GM12878 (cell line): ENCODE measurements at regions not wholly inside any gene's neighbourhood (a gene's known extent, or its start where the extent isn't known, plus 50 kb on each side); places are given as distances from the start of the nearest gene placed in this dataset.

ENCODE experiments used
- ATAC-seq: fragments of 200-7000 bp; cut with Tn5 transposase; 3 replicates; pipeline ENCODE4 v1.9.1; 2020; ENCODE audit warnings: mild to moderate bottlenecking, moderate library complexity
- BruUV-seq: library from RNA; stranded (reverse); fragments of 400-500 nt; replicated peaks from 2 replicates; lab custom pipeline; 2021; lab: Mats Ljungman, UMichigan
- CTCF ChIA-PET: fragments of 300-600 bp; sonication (Branson Sonifier 250); formaldehyde crosslinking; extraction: SDS; loops from one replicate; lab custom pipeline; 2021; ENCODE audit warnings: inconsistent platforms; lab: Yijun Ruan, JAX
- POLR2A ChIA-PET: fragments of 350-600 bp; formaldehyde crosslinking; extraction: SDS; loops from one replicate; lab custom pipeline; 2021; ENCODE audit warnings: inconsistent platforms; lab: Charles Lee
- RAD21 ChIA-PET: fragments of 300-600 bp; sonication (Branson Sonifier 250); formaldehyde crosslinking; loops from one replicate; lab custom pipeline; 2023; ENCODE audit warnings: antibody characterized with exemption; ENCODE audit not compliant: unreplicated experiment; lab: Charles Lee
- SMC1A ChIA-PET: fragments of 300-600 bp; sonication (Branson Sonifier 250); formaldehyde crosslinking; loops from one replicate; lab custom pipeline; 2023; ENCODE audit not compliant: unreplicated experiment, uncharacterized antibody; lab: Charles Lee
- DNase-seq: peaks from one replicate; pipeline ENCODE4 v3.0.0-alpha.2; 2011; ENCODE audit warnings: low read depth, low spot score
- FAIRE-seq: peaks from 3 replicates; lab custom pipeline; 2011; peaks lifted over from hg19 to GRCh38; lab: Jason Lieb, UNC
- H2AFZ ChIP-seq: 2 replicates; pipeline ENCODE4 v1.6.0; 2011; ENCODE audit warnings: low read depth, low read length, control low read depth; ENCODE audit not compliant: control insufficient read depth
- H3K27ac ChIP-seq: 2 replicates; pipeline ENCODE4 v1.5.1; 2011; ENCODE audit warnings: control low read depth; ENCODE audit not compliant: control insufficient read depth, insufficient read depth
- H3K27me3 ChIP-seq, 2 experiments: replicated peaks in 1 of 2; 2 replicates each; pipeline versions ENCODE4 v1.6.0 to v1.6.1; 2011; ENCODE audit warnings: low read length in 1 of 2; ENCODE audit not compliant: control insufficient read depth in 2 of 2, insufficient read depth in 2 of 2
- H3K36me3 ChIP-seq, 2 experiments: 2 replicates each; pipeline ENCODE4 v1.5.1; 2011; ENCODE audit warnings: low read length in 1 of 2; ENCODE audit not compliant: control insufficient read depth in 2 of 2, insufficient read depth in 2 of 2
- H3K4me1 ChIP-seq: 2 replicates; pipeline ENCODE4 v1.6.1; 2011; ENCODE audit warnings: mild to moderate bottlenecking, low read length, moderate library complexity, mixed read lengths; ENCODE audit not compliant: control insufficient read depth, insufficient read depth
- H3K4me2 ChIP-seq: 2 replicates; pipeline ENCODE4 v1.6.0; 2011; ENCODE audit warnings: control low read depth; ENCODE audit not compliant: control insufficient read depth, insufficient read depth
- H3K4me3 ChIP-seq: fragments of 200-600 bp; sonication (generic); 2 replicates; pipeline ENCODE4 v1.5.1; 2016
- H3K79me2 ChIP-seq: 2 replicates; pipeline ENCODE4 v1.6.0; 2011; ENCODE audit warnings: low read length; ENCODE audit not compliant: control insufficient read depth, insufficient read depth
- H3K9ac ChIP-seq: 2 replicates; pipeline ENCODE4 v1.8.0; 2011; ENCODE audit warnings: low read length, control low read depth, mixed read lengths; ENCODE audit not compliant: control insufficient read depth, insufficient read depth
- H3K9me3 ChIP-seq: replicated peaks from 3 replicates; pipeline ENCODE4 v1.5.1; 2011; ENCODE audit warnings: mild to moderate bottlenecking, low read length; ENCODE audit not compliant: control insufficient read depth, insufficient read depth
- H4K20me1 ChIP-seq: 2 replicates; pipeline ENCODE4 v1.6.0; 2011; ENCODE audit not compliant: control insufficient read depth, insufficient read depth
- BCL11A ChIP-seq: IDR thresholded peaks from 2 replicates; pipeline ENCODE4 v1.6.1; 2011; ENCODE audit warnings: low read depth, low read length
- BHLHE40 ChIP-seq, 2 experiments: fragments of 450-650 bp in 1 of 2; IDR thresholded peaks; 2 replicates each; pipeline ENCODE4 v1.6.1; 2011 to 2017; ENCODE audit warnings: low read depth in 2 of 2, borderline replicate concordance in 1 of 2, improper control_type of control experiment in 1 of 2, low read length in 1 of 2, mild to moderate bottlenecking in 1 of 2
- CTCF ChIP-seq, 3 experiments: IDR thresholded peaks in 2 of 3; conservative IDR thresholded peaks in 1 of 3; 2 replicates each; pipeline ENCODE4 v1.5.1; 2011; ENCODE audit warnings: low read depth in 3 of 3, low read length in 3 of 3, mild to moderate bottlenecking in 3 of 3, control low read depth in 2 of 3, moderate library complexity in 2 of 3, inconsistent platforms in 1 of 3, mixed read lengths in 1 of 3; ENCODE audit not compliant: control insufficient read depth in 2 of 3, insufficient read depth in 1 of 3; ENCODE audit errors: extremely low read depth in 1 of 3
- DPF2 ChIP-seq: fragments of 450-650 bp; IDR thresholded peaks from 2 replicates; pipeline ENCODE4 v1.6.1; 2017; ENCODE audit warnings: mild to moderate bottlenecking
- GABPA ChIP-seq: IDR thresholded peaks from 2 replicates; pipeline ENCODE4 v1.6.1; 2014; ENCODE audit warnings: antibody characterized with exemption, low read depth, mild to moderate bottlenecking, inconsistent platforms
- RCOR1 ChIP-seq: conservative IDR thresholded peaks from 2 replicates; pipeline ENCODE4 v1.6.1; 2012; ENCODE audit warnings: low read depth, low read length, improper control_type of control experiment
- USF2 ChIP-seq: IDR thresholded peaks from 2 replicates; pipeline ENCODE4 v1.6.1; 2011; ENCODE audit warnings: low read depth, low read length, improper control_type of control experiment, borderline replicate concordance
- WGBS: methylation state at CpG from one replicate; pipeline ENCODE4 v1.1.6; 2016; ENCODE audit warnings: low lambda C conversion rate; ENCODE audit not compliant: insufficient replicate concordance, insufficient coverage; ENCODE audit errors: missing lambda C conversion rate; 5-methylcytosine and 5-hydroxymethylcytosine counted together
- in situ Hi-C: fragments of 300-500 bp; cut with MboI; formaldehyde crosslinking; loops from 9 replicates; pipeline ENCODE4 v1.14.3; 2018; ENCODE audit warnings: mixed read lengths
- intact Hi-C: fragments of 100-400 bp; cut with micrococcal nuclease; formaldehyde crosslinking; loops from one replicate; pipeline ENCODE4 v1.14.2; 2022; ENCODE audit not compliant: unreplicated experiment

- H3K27ac ChIP-seq, result no peak overlapping the region
- WGBS, result 100% methylated on average over 1 of the region's 1 CpG
- intact Hi-C loops (loop anchor here (10.0 kb wide), 3 partner anchors 335 to 1205 kb away; partner anchors contain the start of gene MEF2C), in situ Hi-C loops (no loop called here)
- no peaks in the 10 kb centered on the region for H3K27me3 ChIP-seq
- TF ChIP-seq CTCF (IDR thresholded peaks at IDR 0.05 in 2 of 3, conservative IDR thresholded peaks at IDR 0.05 in 1 of 3; ENCODE audit: control insufficient read depth in 2 of 3, extremely low read depth in 1 of 3, insufficient read depth in 1 of 3, low read depth in 3 of 3, low read length in 3 of 3) (no peak), DPF2 (no peak), USF2 (no peak), BHLHE40 (IDR thresholded peaks at IDR 0.05; ENCODE audit: borderline replicate concordance in 1 of 2, low read depth in 2 of 2, low read length in 1 of 2) (no peak), BCL11A (no peak), RCOR1 (no peak), GABPA (no peak)
- no peaks in the 10 kb centered on the region for H3K36me3 ChIP-seq
- H3K4me3 ChIP-seq, result no peak overlapping the region
- H2AFZ ChIP-seq, result no peak overlapping the region
- DNase-seq (no peak), FAIRE-seq (no peak), ATAC-seq (no peak)
- CTCF ChIA-PET, result interaction anchor here (1.8 kb wide), 1 partner anchor 336 kb away, joined by 7 read pairs; no protein-coding TSS in a partner anchor
- SMC1A ChIA-PET, result interaction anchor here (0.6 to 1.2 kb wide), 8 partner anchors 28 to 1203 kb away, joined by 3 to 4 read pairs (median 3); no protein-coding TSS in a partner anchor
- H3K9ac ChIP-seq, result no peak overlapping the region
- H3K4me2 ChIP-seq, result no peak overlapping the region
- POLR2A ChIA-PET, result no interaction called here
- BruUV-seq, result no TSS peak
- no peaks in the 10 kb centered on the region for H4K20me1 ChIP-seq
- no peaks in the 10 kb centered on the region for H3K79me2 ChIP-seq
- RAD21 ChIA-PET, result interaction anchor here (0.9 to 1.6 kb wide), 5 partner anchors 28 to 588 kb away, joined by 3 to 4 read pairs (median 3); no protein-coding TSS in a partner anchor
- peaks cover 12% of the 10 kb centered on the region; the same call in 1 of the 2 replicates for H3K4me1 ChIP-seq
- H3K9me3 ChIP-seq, result no peaks in the 10 kb centered on the region
These were observed 479.7 kb downstream of the CETN3 start for GRCh38 chr5:89929834-89930233.
